ENCODE measurements at regions not wholly inside any gene's neighbourhood (a gene's known extent, or its start where the extent isn't known, plus 50 kb on each side); places are given as distances from the start of the nearest gene placed in this dataset.
"Not testable (repeated sequence)": the region's sequence is repeated elsewhere in the genome, so short reads cannot be mapped to it uniquely, and the experiment has no call there.

GRCh38 chr7:50852901-50853300, 70.2 kb upstream of the GRB10 start:
- no peak for DNase-seq (ENCODE audit: low read depth)
- H3K4me3 ChIP-seq (ENCODE audit: low read depth, low read length), result no peak overlapping the region
- TF ChIP-seq, protein P1, sequence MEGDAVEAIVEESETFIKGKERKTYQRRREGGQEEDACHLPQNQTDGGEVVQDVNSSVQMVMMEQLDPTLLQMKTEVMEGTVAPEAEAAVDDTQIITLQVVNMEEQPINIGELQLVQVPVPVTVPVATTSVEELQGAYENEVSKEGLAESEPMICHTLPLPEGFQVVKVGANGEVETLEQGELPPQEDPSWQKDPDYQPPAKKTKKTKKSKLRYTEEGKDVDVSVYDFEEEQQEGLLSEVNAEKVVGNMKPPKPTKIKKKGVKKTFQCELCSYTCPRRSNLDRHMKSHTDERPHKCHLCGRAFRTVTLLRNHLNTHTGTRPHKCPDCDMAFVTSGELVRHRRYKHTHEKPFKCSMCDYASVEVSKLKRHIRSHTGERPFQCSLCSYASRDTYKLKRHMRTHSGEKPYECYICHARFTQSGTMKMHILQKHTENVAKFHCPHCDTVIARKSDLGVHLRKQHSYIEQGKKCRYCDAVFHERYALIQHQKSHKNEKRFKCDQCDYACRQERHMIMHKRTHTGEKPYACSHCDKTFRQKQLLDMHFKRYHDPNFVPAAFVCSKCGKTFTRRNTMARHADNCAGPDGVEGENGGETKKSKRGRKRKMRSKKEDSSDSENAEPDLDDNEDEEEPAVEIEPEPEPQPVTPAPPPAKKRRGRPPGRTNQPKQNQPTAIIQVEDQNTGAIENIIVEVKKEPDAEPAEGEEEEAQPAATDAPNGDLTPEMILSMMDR (IDR thresholded peaks at IDR 0.05; ENCODE audit: control insufficient read depth, extremely low read depth, insufficient read depth), result no peak

DNA sequence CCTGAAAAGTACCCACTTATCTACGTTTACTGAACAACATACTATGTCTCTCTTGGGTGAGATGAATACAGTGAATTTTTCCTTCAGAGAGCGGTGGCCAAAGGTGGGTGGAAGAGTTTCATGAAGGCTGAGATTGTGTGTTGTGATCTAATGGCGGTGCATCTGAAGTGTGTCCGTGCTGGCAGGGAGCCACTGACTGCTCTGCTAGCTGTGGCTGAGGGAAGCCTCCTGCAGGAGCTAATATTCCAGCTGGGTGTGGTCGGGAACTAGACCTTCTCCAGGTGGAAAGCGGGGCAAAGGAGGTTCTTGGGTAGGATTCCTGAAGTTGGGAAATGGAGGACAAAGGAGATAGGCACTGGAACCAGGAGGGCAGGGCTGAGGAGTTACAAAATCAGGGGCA, 69.2 kb upstream of the GRB10 start:
- TF ChIP-seq, protein P1 (IDR thresholded peaks at IDR 0.05; ENCODE audit: control insufficient read depth, extremely low read depth, insufficient read depth), result no peak
- no peak for DNase-seq (ENCODE audit: low read depth)
- no peak overlapping the region for H3K4me3 ChIP-seq (ENCODE audit: low read depth, low read length)

DNA sequence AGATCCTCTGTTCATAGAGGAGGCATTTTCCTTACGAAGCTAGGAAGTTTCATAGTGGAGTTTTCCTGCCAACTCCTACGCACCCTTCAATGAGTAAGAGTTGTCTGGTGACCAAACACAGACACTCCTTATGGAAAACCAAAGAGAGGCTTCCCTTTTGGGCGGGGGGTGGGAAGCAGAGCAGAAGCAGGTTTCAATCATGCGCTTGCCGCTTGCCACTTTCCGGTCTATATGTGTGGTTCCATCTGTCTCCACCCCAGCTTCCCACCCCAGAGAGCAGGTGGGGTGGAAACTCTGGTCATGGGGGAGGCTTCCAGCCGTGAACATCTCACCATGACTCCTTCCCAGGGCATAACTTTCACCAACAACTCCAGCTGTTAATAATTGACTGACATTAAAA, 68.8 kb upstream of the GRB10 start:
- H3K4me3 ChIP-seq (ENCODE audit: low read depth, low read length), result no peak overlapping the region
- no peak for DNase-seq (ENCODE audit: low read depth)
- TF ChIP-seq, protein P1 (IDR thresholded peaks at IDR 0.05; ENCODE audit: control insufficient read depth, extremely low read depth, insufficient read depth), result no peak

- TF ChIP-seq, protein P1 (IDR thresholded peaks at IDR 0.05; ENCODE audit: control insufficient read depth, extremely low read depth, insufficient read depth), result no peak
- no peak for DNase-seq (ENCODE audit: low read depth)
- no peak overlapping the region for H3K4me3 ChIP-seq (ENCODE audit: low read depth, low read length)
These were observed 67.3 kb upstream of the GRB10 start for GRCh38 chr7:50849991-50850390.

- H3K4me3 ChIP-seq (ENCODE audit: low read depth, low read length), result no peak overlapping the region
These were observed 65.5 kb upstream of the GRB10 start for GRCh38 chr7:50848203-50848602.

GRCh38 chr7:50844861-50845260, 62.2 kb upstream of the GRB10 start:
- H3K4me3 ChIP-seq (ENCODE audit: low read depth, low read length); DNase-seq (ENCODE audit: low read depth): not testable (repeated sequence)

More at GRCh38 chr7:50848203-50848602, 65.5 kb upstream of the GRB10 start:
- TF ChIP-seq, protein P1 (IDR thresholded peaks at IDR 0.05; ENCODE audit: control insufficient read depth, extremely low read depth, insufficient read depth), result no peak
- DNase-seq (ENCODE audit: low read depth), result no peak

DNA sequence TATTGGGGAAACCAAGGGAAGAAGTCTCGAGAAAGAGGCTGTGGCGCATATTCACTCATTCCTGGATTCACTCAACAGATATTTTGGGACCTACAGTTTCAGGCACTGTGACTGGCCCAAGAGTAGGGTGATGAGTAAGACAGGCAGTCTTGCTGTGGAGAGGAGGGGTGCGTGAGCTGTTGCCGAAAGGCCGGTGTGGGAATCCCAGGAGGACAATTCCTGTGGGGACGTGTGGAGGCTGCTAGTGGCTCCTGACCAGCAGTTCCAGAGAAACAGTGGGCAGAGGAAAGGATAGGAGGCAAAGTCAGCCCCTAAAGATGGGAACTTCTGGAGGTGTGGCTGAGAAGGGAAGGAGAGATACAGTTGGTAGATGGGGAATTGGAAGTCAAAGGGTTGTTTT, 59.3 kb upstream of the GRB10 start:
- DNase-seq (ENCODE audit: low read depth), result no peak
- H3K4me3 ChIP-seq (ENCODE audit: low read depth, low read length), result no peak overlapping the region
- TF ChIP-seq, protein P1 (IDR thresholded peaks at IDR 0.05; ENCODE audit: control insufficient read depth, extremely low read depth, insufficient read depth), result no peak
